Activated naive CD4-positive, alpha-beta T cell treated with anti-CD3 and anti-CD28 coated beads for 36 hours (primary cell): ENCODE measurements at regions not wholly inside any gene's neighbourhood (a gene's known extent, or its start where the extent isn't known, plus 50 kb on each side); places are given as distances from the start of the nearest gene placed in this dataset.

Experiments used
- CTCF ChIA-PET: fragments of 350-600 bp; sonication (Branson Sonifier 250); formaldehyde crosslinking; loops from one replicate; lab custom pipeline; 2021; ENCODE audit warnings: antibody characterized with exemption; lab: Charles Lee
- DNase-seq: peaks from one replicate; pipeline ENCODE4 v3.0.0-alpha.2; 2020
- H3K27ac Mint-ChIP-seq: one replicate; pipeline ENCODE4 v1.8.0; 2021; ENCODE audit warnings: mild to moderate bottlenecking, mixed read lengths
- H3K27me3 Mint-ChIP-seq: one replicate; pipeline ENCODE4 v1.8.0; 2021; ENCODE audit warnings: low read depth, mixed read lengths
- H3K36me3 Mint-ChIP-seq: one replicate; pipeline ENCODE4 v1.8.0; 2021; ENCODE audit warnings: low read depth, mixed read lengths
- H3K4me1 Mint-ChIP-seq: one replicate; pipeline ENCODE4 v1.8.0; 2021; ENCODE audit warnings: low read depth, mixed read lengths
- H3K4me3 Mint-ChIP-seq: one replicate; pipeline ENCODE4 v1.8.0; 2021; ENCODE audit warnings: mild to moderate bottlenecking, moderate library complexity, mixed read lengths
- H3K9me3 Mint-ChIP-seq: one replicate; pipeline ENCODE4 v1.8.0; 2021; ENCODE audit warnings: mixed read lengths
- intact Hi-C: fragments of 100-400 bp; cut with micrococcal nuclease; formaldehyde crosslinking; loops from one replicate; pipeline ENCODE4 v1.15.1; 2023

DNA sequence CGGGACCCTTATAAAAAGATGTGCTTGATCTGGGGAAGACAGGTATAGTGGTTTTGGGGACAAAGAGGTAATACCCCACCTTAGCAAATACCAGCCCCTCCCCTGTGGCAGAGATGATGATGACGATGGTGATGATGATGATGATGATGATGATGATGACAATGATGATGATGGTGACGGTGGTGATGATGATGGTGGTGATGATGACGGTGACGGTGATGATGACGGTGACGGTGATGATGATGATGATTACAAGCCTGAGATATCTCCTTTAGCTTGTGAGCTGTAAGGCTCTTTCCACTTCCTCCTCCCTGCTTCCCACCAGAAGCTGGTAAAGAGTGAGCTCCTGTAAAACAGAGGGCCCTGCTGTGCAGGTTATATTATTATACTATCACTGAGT lies 89.5 kb upstream of the TMEM45B start:
- CTCF ChIA-PET, result interaction anchor here (0.6 kb wide), 1 partner anchor 520 kb away, joined by 3 read pairs; no protein-coding TSS in a partner anchor
- Mint-ChIP-seq H3K4me1 (peaks cover 10% of the 10 kb centered on the region), H3K9me3 (no peaks in the 10 kb centered on the region), H3K4me3 (no peak overlapping the region), H3K27ac (no peak overlapping the region), H3K36me3 (peaks cover 2% of the 10 kb centered on the region), H3K27me3 (no peaks in the 10 kb centered on the region)
- intact Hi-C loops, result no loop called here
- no peak for DNase-seq

DNA sequence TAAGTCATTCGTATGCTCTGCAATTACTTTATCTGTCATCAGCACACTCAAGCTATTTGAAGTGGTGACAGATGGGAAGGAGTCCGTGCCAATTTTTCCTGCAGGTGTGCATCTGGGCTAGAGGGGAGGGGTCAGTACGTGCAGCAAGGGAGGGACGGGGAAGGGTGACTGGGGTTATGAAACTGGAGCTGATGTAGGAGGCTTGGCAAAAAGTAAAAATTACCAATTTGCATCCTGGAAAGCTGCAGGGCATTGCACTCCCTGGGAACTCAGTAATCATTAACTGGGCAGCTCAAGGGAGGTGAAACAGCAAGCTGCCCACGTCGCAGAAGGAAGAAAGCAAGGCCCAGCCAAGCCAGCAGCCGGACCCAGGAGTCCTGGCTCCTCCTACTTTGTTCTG lies 87.1 kb upstream of the TMEM45B start:
- H3K4me1 Mint-ChIP-seq, result no peaks in the 10 kb centered on the region
- CTCF ChIA-PET, result interaction anchor here (0.9 kb wide), 1 partner anchor 20 kb away, joined by 3 read pairs; no protein-coding TSS in a partner anchor
- no peak for DNase-seq
- H3K27me3 Mint-ChIP-seq, result no peaks in the 10 kb centered on the region
- intact Hi-C loops, result no loop called here
- H3K4me3 Mint-ChIP-seq, result no peak overlapping the region
- H3K9me3 Mint-ChIP-seq, result no peaks in the 10 kb centered on the region
- H3K27ac Mint-ChIP-seq, result no peak overlapping the region
- H3K36me3 Mint-ChIP-seq, result peaks cover 2% of the 10 kb centered on the region

GRCh38 chr11:129729216-129729615 lies 86.4 kb upstream of the TMEM45B start:
- CTCF ChIA-PET, result no interaction called here
- H3K4me3 Mint-ChIP-seq, result no peak overlapping the region
- no peaks in the 10 kb centered on the region for H3K27me3 Mint-ChIP-seq
- no peaks in the 10 kb centered on the region for H3K9me3 Mint-ChIP-seq
- peaks cover 2% of the 10 kb centered on the region for H3K36me3 Mint-ChIP-seq
- no peaks in the 10 kb centered on the region for H3K4me1 Mint-ChIP-seq
- H3K27ac Mint-ChIP-seq, result no peak overlapping the region
- intact Hi-C loops, result no loop called here
- DNase-seq, result no peak

DNA sequence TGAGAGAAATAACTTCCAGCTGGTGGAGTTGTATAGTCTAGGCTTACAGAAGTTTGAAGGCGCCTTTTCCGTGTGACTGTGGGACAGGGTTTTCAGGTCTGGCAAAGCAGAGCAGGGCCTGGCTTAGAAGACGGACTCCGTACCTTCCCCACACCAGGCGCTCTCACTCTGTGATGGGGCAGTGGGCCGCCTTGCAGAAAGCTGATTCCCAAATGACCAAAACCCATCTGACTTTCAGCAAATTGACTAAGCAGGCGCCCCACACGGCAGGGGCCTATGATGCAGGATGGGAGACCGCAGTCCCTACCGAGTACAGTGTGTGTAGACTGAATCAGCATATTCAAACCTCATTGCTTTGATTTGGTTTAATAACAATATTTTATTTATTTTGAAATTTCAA lies 85.8 kb upstream of the TMEM45B start:
- no peaks in the 10 kb centered on the region for H3K9me3 Mint-ChIP-seq
- DNase-seq, result no peak
- intact Hi-C loops, result no loop called here
- peaks cover 2% of the 10 kb centered on the region for H3K36me3 Mint-ChIP-seq
- no peak overlapping the region for H3K4me3 Mint-ChIP-seq
- no peaks in the 10 kb centered on the region for H3K4me1 Mint-ChIP-seq
- CTCF ChIA-PET, result no interaction called here
- no peak overlapping the region for H3K27ac Mint-ChIP-seq
- no peaks in the 10 kb centered on the region for H3K27me3 Mint-ChIP-seq

DNA sequence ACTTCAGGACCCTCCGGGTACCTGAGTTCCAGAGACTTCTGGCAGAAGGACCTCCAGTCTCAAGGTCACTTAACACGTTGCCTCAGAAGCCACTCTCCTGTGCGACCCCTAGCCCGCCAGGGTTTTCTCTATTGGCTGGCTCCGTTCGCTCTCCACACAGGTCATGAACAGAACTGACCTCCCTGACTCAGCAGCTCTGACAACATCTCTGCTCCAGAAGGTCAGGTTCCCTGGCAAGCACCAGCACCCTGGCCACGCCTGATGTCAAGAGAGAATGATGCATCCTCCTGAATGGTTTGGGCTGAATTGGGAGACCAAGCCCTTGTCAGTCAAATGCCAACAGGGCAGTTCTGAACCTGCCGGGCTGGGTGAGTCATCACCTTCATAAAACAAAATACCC lies 84.3 kb upstream of the TMEM45B start:
- no peaks in the 10 kb centered on the region for H3K36me3 Mint-ChIP-seq
- no peaks in the 10 kb centered on the region for H3K9me3 Mint-ChIP-seq
- no peak for DNase-seq
- intact Hi-C loops, result no loop called here
- CTCF ChIA-PET, result interaction anchor here (1.1 kb wide), 1 partner anchor 19 kb away, joined by 3 read pairs; no protein-coding TSS in a partner anchor
- H3K27ac Mint-ChIP-seq, result no peak overlapping the region
- no peaks in the 10 kb centered on the region for H3K27me3 Mint-ChIP-seq
- H3K4me1 Mint-ChIP-seq, result no peaks in the 10 kb centered on the region
- no peak overlapping the region for H3K4me3 Mint-ChIP-seq

- Mint-ChIP-seq H3K4me3 (no peak overlapping the region), H3K27ac (no peak overlapping the region), H3K27me3 (no peaks in the 10 kb centered on the region), H3K4me1 (no peaks in the 10 kb centered on the region), H3K36me3 (no peaks in the 10 kb centered on the region), H3K9me3 (no peaks in the 10 kb centered on the region)
- CTCF ChIA-PET, result interaction anchor here (0.9 kb wide), 1 partner anchor 38 kb away, joined by 3 read pairs; no protein-coding TSS in a partner anchor
- DNase-seq, result no peak
- intact Hi-C loops, result no loop called here
These were observed 82.7 kb upstream of the TMEM45B start for GRCh38 chr11:129732941-129733340.

- Mint-ChIP-seq H3K4me3 (no peak overlapping the region), H3K27me3 (no peaks in the 10 kb centered on the region), H3K9me3 (no peaks in the 10 kb centered on the region), H3K4me1 (no peaks in the 10 kb centered on the region), H3K36me3 (no peaks in the 10 kb centered on the region), H3K27ac (no peak overlapping the region)
- intact Hi-C loops, result no loop called here
- CTCF ChIA-PET, result interaction anchor here (0.9 kb wide), 1 partner anchor 38 kb away, joined by 3 read pairs; no protein-coding TSS in a partner anchor
- DNase-seq, result no peak
These were observed 82.3 kb upstream of the TMEM45B start for GRCh38 chr11:129733384-129733783.

DNA sequence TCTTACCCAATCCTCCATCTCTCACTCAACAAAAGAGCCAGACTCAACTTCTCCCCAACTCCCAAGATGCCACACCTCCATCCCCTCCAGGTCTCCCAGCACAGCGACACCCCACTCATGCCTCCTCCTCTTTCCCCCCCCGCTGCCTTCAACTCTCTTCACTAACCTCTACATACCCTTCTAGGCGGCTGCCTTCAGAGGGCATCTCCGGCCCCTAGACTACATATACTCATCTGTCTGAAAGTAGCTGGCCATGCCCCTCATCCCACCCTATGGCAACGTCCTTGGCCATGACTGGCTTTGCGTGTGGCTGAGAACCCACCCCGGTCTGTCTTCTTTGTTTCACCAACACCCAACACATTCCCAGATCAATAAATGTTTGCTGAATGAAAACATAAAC lies 81.7 kb upstream of the TMEM45B start:
- intact Hi-C loops, result no loop called here

GRCh38 chr11:129734654-129735053 lies 81.0 kb upstream of the TMEM45B start:
- Mint-ChIP-seq H3K4me3 (no peak overlapping the region), H3K36me3 (no peaks in the 10 kb centered on the region), H3K27ac (no peak overlapping the region), H3K9me3 (no peaks in the 10 kb centered on the region), H3K27me3 (no peaks in the 10 kb centered on the region), H3K4me1 (no peaks in the 10 kb centered on the region)
- CTCF ChIA-PET, result no interaction called here
- DNase-seq, result no peak
- intact Hi-C loops, result no loop called here

More for the DNA sequence above, 81.7 kb upstream of the TMEM45B start:
- no peaks in the 10 kb centered on the region for H3K27me3 Mint-ChIP-seq
- H3K9me3 Mint-ChIP-seq, result no peaks in the 10 kb centered on the region
- CTCF ChIA-PET, result no interaction called here
- no peaks in the 10 kb centered on the region for H3K4me1 Mint-ChIP-seq
- no peaks in the 10 kb centered on the region for H3K36me3 Mint-ChIP-seq
- H3K27ac Mint-ChIP-seq, result no peak overlapping the region
- no peak overlapping the region for H3K4me3 Mint-ChIP-seq
- DNase-seq, result no peak

- H3K27me3 Mint-ChIP-seq, result no peaks in the 10 kb centered on the region
- CTCF ChIA-PET, result no interaction called here
These were observed 77.8 kb upstream of the TMEM45B start for GRCh38 chr11:129737831-129738230.

GRCh38 chr11:129738242-129738641 lies 77.4 kb upstream of the TMEM45B start:
- no peak overlapping the region for H3K27ac Mint-ChIP-seq
- intact Hi-C loops, result no loop called here
- no peak for DNase-seq
- no peak overlapping the region for H3K4me3 Mint-ChIP-seq
- H3K4me1 Mint-ChIP-seq, result no peaks in the 10 kb centered on the region
- peaks cover 2% of the 10 kb centered on the region for H3K36me3 Mint-ChIP-seq
- H3K27me3 Mint-ChIP-seq, result no peaks in the 10 kb centered on the region
- CTCF ChIA-PET, result interaction anchor here (1.8 kb wide), 1 partner anchor 12 kb away, joined by 6 read pairs; no protein-coding TSS in a partner anchor
- no peaks in the 10 kb centered on the region for H3K9me3 Mint-ChIP-seq

More at GRCh38 chr11:129737831-129738230, 77.8 kb upstream of the TMEM45B start:
- Mint-ChIP-seq H3K36me3 (peaks cover 2% of the 10 kb centered on the region), H3K4me1 (no peaks in the 10 kb centered on the region), H3K27ac (no peak overlapping the region), H3K9me3 (no peaks in the 10 kb centered on the region), H3K4me3 (no peak overlapping the region)
- DNase-seq, result no peak
- intact Hi-C loops, result no loop called here

GRCh38 chr11:129739339-129739738 lies 76.3 kb upstream of the TMEM45B start:
- Mint-ChIP-seq H3K27ac (no peak overlapping the region), H3K9me3 (no peaks in the 10 kb centered on the region), H3K36me3 (peaks cover 2% of the 10 kb centered on the region), H3K27me3 (no peaks in the 10 kb centered on the region), H3K4me3 (no peak overlapping the region), H3K4me1 (no peaks in the 10 kb centered on the region)
- no peak for DNase-seq
- CTCF ChIA-PET, result interaction anchor here (0.8 to 1.8 kb wide), 3 partner anchors 11 to 44 kb away, joined by 3 to 6 read pairs (median 3); no protein-coding TSS in a partner anchor
- intact Hi-C loops, result no loop called here

DNA sequence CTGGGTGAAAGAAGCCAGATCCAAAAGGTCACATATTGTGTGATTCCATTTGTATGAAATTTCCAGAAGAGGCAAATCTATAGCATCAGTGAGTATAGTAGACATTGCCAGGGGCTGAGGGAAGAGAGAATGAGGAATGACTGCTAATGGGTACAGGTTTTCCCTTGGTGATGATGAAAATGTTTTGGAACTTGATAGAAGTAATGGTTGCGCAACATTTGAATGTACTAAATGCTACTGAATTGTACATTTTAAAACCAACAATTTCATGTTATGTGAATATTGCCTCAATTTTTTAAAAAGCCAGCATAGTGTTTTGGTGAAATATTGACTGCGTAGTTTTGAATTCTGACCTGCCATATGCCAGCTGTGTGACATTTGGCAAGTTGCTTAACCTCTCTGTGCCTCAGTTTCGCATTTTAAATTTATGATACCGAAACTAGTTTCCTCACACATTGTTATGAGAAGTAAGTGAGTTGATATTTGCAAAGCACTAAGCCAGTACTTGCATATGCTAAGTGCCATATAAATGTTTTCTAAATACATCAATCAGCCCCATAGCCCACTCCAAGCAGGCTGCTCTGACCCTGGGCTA lies 75.4 kb upstream of the TMEM45B start:
- H3K27ac Mint-ChIP-seq, result no peak overlapping the region
- no peaks in the 10 kb centered on the region for H3K9me3 Mint-ChIP-seq
- peaks cover 2% of the 10 kb centered on the region for H3K36me3 Mint-ChIP-seq
- no peaks in the 10 kb centered on the region for H3K27me3 Mint-ChIP-seq
- H3K4me1 Mint-ChIP-seq, result no peaks in the 10 kb centered on the region
- intact Hi-C loops, result no loop called here
- no peak overlapping the region for H3K4me3 Mint-ChIP-seq
- CTCF ChIA-PET, result interaction anchor here (1.1 to 1.8 kb wide), 2 partner anchors 10 to 45 kb away, joined by 3 to 6 read pairs; no protein-coding TSS in a partner anchor
- DNase-seq, result no peak
